ENCODE measurements at regions not wholly inside any gene's neighbourhood (a gene's known extent, or its start where the extent isn't known, plus 50 kb on each side); places are given as distances from the start of the nearest gene placed in this dataset.

DNA sequence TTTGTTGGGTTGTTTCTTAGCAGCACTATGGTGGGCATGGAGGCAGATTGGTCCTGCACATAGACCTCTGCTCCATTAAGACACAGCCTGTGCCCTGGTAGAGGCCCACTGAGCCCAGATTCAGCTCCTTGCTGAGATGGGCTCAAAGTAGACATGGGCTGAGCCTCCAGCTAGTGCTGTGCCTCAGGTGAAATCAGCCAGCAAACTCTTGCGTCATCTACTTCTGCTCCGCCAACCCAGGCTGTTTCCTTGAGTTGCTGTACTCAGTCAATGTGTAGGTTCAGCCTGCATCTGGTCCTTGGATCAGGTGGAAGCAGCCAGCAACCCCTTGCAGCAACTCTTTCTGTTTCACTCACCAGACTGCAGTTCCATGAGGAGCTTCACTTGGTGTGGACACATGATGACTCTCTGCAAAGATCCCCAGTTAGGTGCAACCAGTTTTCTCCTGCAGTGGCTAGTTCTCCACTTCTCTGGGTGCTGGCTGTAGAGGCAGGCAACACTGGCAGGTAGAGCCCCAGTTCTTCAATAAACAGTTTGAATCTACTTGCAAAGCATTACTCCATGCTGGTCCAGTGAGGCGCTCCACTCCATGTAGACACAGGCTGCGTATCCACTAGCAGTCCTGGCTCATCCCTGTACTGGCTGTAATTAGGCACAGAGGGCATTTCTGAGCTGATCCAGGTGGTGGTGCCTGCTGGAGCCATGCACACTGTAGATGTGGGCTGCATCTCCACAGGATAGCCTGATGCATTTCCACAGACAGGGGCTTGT lies 199.0 kb upstream of the MAMLD1 start:
- TF ChIP-seq NFIC (IDR thresholded peaks at IDR 0.05): no peak
- TF ChIP-seq, protein P1, sequence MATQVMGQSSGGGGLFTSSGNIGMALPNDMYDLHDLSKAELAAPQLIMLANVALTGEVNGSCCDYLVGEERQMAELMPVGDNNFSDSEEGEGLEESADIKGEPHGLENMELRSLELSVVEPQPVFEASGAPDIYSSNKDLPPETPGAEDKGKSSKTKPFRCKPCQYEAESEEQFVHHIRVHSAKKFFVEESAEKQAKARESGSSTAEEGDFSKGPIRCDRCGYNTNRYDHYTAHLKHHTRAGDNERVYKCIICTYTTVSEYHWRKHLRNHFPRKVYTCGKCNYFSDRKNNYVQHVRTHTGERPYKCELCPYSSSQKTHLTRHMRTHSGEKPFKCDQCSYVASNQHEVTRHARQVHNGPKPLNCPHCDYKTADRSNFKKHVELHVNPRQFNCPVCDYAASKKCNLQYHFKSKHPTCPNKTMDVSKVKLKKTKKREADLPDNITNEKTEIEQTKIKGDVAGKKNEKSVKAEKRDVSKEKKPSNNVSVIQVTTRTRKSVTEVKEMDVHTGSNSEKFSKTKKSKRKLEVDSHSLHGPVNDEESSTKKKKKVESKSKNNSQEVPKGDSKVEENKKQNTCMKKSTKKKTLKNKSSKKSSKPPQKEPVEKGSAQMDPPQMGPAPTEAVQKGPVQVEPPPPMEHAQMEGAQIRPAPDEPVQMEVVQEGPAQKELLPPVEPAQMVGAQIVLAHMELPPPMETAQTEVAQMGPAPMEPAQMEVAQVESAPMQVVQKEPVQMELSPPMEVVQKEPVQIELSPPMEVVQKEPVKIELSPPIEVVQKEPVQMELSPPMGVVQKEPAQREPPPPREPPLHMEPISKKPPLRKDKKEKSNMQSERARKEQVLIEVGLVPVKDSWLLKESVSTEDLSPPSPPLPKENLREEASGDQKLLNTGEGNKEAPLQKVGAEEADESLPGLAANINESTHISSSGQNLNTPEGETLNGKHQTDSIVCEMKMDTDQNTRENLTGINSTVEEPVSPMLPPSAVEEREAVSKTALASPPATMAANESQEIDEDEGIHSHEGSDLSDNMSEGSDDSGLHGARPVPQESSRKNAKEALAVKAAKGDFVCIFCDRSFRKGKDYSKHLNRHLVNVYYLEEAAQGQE (IDR thresholded peaks at IDR 0.05; ENCODE audit: low read depth): no peak

DNA sequence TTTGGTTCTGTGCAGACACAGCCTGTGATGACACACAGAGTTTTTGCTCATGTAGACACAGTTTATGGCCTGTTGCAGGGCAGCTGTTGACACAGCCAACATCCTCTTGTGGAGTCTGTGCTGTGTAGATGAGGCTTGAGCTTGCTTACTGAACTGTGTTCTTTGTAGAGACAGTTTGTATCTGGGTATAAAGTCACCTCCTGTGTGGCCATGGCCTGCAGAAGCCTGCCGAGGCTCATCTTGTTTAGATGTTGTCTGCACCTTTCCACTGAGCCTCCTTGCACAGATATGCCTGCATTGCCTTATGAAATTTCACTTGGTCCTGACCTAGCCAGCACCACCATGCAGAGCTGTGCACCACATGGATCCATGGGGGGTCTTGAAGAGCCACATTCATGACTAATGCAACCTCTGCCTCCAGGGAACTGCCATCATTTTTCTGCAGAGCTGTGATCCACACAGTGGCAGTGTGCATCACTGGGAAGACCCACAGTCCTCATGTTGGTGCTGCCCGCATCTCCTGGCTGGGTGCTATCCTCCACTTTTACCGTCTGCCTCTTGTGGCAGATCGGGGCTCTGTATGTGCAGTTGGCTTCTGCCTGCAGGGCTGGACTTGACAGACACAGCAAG lies 198.0 kb upstream of the MAMLD1 start:
- TF ChIP-seq FOXM1 (IDR thresholded peaks at IDR 0.05; ENCODE audit: borderline replicate concordance, low read depth) (no peak), TAF1 (IDR thresholded peaks at IDR 0.05; ENCODE audit: low read depth) (no peak), EP300 (IDR thresholded peaks at IDR 0.05; ENCODE audit: borderline replicate concordance) (no peak), ZBTB7A (IDR thresholded peaks at IDR 0.05; ENCODE audit: low read depth) (no peak), RAD21 (IDR thresholded peaks at IDR 0.05; ENCODE audit: low read depth) (no peak), CEBPB (IDR thresholded peaks at IDR 0.05) (no peak), TEAD4 (IDR thresholded peaks at IDR 0.05) (no peak), CREB1 (IDR thresholded peaks at IDR 0.05; ENCODE audit: low read depth) (no peak), EGR1 (IDR thresholded peaks at IDR 0.05) (no peak), NFIC (IDR thresholded peaks at IDR 0.05) (no peak), TCF12 (IDR thresholded peaks at IDR 0.05; ENCODE audit: low read depth) (no peak), YY1 (IDR thresholded peaks at IDR 0.05; ENCODE audit: low read depth) (no peak)
- TF ChIP-seq, protein P1 (IDR thresholded peaks at IDR 0.05; ENCODE audit: low read depth): no peak
- TF ChIP-seq, protein P2, sequence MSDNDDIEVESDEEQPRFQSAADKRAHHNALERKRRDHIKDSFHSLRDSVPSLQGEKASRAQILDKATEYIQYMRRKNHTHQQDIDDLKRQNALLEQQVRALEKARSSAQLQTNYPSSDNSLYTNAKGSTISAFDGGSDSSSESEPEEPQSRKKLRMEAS (IDR thresholded peaks at IDR 0.05): no peak
- TF ChIP-seq, protein P3, sequence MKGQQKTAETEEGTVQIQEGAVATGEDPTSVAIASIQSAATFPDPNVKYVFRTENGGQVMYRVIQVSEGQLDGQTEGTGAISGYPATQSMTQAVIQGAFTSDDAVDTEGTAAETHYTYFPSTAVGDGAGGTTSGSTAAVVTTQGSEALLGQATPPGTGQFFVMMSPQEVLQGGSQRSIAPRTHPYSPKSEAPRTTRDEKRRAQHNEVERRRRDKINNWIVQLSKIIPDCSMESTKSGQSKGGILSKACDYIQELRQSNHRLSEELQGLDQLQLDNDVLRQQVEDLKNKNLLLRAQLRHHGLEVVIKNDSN (IDR thresholded peaks at IDR 0.05): no peak

DNA sequence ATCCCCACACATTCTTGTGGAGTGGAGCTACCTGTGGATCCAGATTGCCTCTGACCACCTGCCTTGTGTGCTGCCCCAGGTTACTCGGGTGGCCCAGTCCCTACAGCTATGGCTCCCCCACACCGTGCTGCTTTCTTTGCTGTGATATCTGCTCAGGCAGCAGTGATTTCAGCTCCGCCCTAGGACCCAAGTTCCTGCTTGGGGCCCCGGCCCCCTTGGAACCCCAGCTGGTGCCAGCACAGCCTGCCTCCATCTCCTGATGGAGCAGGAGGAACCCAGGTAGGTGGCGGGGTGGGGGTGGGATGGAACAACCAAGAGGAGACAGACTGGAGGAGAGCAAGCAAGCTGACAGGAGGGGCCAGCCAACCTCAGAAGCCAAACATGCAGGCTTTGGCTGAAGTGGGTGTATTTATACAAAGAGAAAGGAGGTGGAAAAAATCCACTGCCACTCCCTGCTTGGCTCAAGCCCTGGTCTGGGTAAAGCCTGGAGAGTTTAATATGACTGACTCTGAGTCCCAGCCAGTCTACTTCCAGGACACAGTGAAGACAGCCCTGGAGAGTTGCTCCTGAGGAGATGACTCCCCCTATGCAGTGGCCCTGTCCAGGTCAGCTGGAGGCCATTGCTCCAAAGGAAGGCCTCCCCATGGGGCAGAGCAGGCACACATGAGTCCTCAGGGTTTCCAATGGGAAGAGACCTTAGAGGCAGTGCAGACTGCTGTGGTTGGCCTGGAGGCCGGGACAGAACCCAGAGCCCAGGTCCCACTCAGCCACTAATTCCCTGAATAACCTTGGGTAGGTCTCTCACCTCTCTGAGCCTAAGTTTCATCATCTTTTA lies 197.1 kb upstream of the MAMLD1 start:
- TF ChIP-seq, protein P2 (IDR thresholded peaks at IDR 0.05): no peak
- TF ChIP-seq, protein P3 (IDR thresholded peaks at IDR 0.05): no peak
- TF ChIP-seq CREB1 (IDR thresholded peaks at IDR 0.05; ENCODE audit: low read depth) (no peak), NFIC (IDR thresholded peaks at IDR 0.05) (no peak), EGR1 (IDR thresholded peaks at IDR 0.05) (no peak), FOXM1 (IDR thresholded peaks at IDR 0.05; ENCODE audit: borderline replicate concordance, low read depth) (no peak), TAF1 (IDR thresholded peaks at IDR 0.05; ENCODE audit: low read depth) (no peak), ZBTB7A (IDR thresholded peaks at IDR 0.05; ENCODE audit: low read depth) (no peak), YY1 (IDR thresholded peaks at IDR 0.05; ENCODE audit: low read depth) (no peak), RAD21 (IDR thresholded peaks at IDR 0.05; ENCODE audit: low read depth) (no peak), CEBPB (IDR thresholded peaks at IDR 0.05) (no peak), TEAD4 (IDR thresholded peaks at IDR 0.05) (no peak), EP300 (IDR thresholded peaks at IDR 0.05; ENCODE audit: borderline replicate concordance) (no peak), TCF12 (IDR thresholded peaks at IDR 0.05; ENCODE audit: low read depth) (no peak)
- TF ChIP-seq, protein P1 (IDR thresholded peaks at IDR 0.05; ENCODE audit: low read depth): no peak

All from Ishikawa (cell line).